H1 (cell line): ENCODE measurements at regions not wholly inside any gene's neighbourhood (a gene's known extent, or its start where the extent isn't known, plus 50 kb on each side); places are given as distances from the start of the nearest gene placed in this dataset.

Experiments used
- KDM5A ChIP-seq: fragments of 200-600 bp; IDR thresholded peaks from 2 replicates; pipeline ENCODE4 v1.7.1; 2012; ENCODE audit warnings: mild to moderate bottlenecking, low read length, inconsistent platforms, mixed read lengths

DNA sequence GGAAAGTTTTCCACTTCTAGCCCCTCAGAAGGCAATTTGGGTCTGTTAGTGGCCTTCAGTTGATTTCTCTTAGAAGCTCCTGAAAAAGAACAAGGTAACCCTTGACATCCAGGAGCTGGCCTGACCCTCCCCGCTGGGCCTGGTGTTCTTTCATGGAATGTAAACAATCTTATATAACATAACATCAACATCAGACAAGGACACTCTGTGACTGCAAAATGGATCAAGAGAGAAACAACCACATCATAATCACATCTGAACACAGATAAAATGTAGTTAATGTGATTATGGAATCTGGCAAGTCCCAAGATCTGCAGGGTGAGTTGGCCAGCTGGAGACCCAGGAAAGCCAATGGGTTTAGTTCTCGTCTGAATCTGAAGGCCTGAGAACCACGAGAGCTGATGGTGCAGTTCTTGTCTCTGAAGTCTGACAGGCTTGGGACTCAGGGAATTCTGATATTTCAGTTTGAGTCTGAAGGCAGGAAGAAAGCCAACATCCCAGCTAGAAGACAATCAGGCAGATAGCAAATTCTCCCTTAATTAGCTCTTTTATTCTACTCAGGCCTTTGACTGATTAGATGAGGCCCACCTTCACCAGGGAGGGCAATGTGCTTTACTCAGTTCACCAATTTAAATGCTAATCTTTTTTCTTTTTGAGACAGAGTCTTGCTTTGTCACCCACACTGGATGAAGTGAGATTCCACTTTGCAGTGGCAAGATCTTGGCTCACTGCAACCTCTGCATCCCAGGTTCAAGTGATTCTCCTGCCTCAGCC, 91.4 kb upstream of the NAMPT start (continued):
- no peak for TF ChIP-seq KDM5A
